Fibroblast of skin of back (primary cell): ENCODE measurements at regions not wholly inside any gene's neighbourhood (a gene's known extent, or its start where the extent isn't known, plus 50 kb on each side); places are given as distances from the start of the nearest gene placed in this dataset.
"Not testable (repeated sequence)": the region's sequence is repeated elsewhere in the genome, so short reads cannot be mapped to it uniquely, and the experiment has no call there.

Experiments used
- DNase-seq: peaks from one replicate; pipeline ENCODE4 v3.0.0-alpha.2; 2013

- DNase-seq = no peak
These were observed 65.1 kb upstream of the THBS1 start for GRCh38 chr15:39515765-39516164.

GRCh38 chr15:39517122-39517855, 63.6 kb upstream of the THBS1 start:
- no peak for DNase-seq

DNA sequence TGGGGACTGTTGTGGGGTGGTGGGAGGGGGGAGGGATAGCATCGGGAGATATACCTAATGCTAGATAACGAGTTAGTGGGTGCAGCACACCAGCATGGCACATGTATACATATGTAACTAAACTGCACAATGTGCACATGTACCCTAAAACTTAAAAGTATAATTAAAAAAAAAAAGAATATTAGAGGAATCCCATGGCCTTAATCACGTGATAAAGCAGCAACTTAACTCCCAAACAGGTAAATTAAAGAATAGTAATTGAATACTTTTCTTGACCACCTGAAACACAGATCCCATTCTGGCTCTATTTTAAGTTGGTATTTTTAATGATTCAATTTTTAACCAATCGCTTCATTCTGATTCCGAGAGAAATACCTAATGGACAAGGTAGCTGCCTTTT, 56.9 kb upstream of the THBS1 start:
- DNase-seq = not testable (repeated sequence)

GRCh38 chr15:39529457-39529856, 51.4 kb upstream of the THBS1 start:
- DNase-seq = no peak

DNA sequence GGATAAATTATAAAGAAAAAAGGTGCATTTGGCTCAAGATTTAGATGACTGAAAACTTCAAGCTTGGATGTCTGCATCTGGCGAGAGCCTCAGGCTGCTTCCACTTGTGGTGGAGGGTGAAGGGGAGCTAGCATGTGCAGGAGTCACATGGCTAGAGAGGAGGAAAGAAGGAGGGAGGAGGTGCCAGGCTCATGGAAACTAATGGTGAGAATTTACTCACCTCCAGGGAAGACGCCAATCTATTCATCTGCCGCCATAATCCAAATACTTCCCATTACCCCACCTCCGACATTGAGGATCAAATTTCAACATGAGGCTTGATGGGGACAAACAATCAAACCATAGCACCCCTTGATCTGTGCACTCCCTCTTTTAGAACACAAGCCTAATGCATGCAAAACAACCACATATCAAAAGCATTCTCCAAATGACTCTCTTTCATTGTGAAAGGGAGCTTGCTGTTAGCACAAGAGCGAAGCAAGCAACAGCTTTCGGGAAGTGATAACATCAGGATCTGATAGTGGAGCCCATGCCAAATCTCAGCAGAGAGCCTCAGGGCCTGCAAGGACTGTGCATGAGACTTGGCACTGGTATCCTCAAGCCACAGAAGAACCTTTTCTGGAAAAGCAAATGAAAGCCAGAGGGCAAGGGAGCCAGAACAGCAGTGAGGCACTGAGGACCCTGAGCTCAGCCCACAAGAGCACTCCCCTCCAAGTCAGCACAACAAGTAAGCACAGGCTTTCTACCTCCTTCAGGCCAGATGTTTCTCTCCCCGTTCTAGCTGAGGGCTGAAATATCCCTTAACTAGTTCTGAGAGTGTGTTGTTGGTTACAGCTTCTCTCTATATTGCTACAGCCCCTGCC, 50.2 kb upstream of the THBS1 start:
- DNase-seq = no peak
